Renal cortex interstitium (tissue), 11 donors: ENCODE measurements at regions not wholly inside any gene's neighbourhood (a gene's known extent, or its start where the extent isn't known, plus 50 kb on each side); places are given as distances from the start of the nearest gene placed in this dataset.

Experiments
- DNase-seq, 11 donors: peaks; one replicate each; pipeline ENCODE4 v3.0.0-alpha.2; 2013; ENCODE audit warnings: low read depth in 9 of 11, low spot score in 4 of 11; ENCODE audit errors: extremely low read depth in 1 of 11

DNA sequence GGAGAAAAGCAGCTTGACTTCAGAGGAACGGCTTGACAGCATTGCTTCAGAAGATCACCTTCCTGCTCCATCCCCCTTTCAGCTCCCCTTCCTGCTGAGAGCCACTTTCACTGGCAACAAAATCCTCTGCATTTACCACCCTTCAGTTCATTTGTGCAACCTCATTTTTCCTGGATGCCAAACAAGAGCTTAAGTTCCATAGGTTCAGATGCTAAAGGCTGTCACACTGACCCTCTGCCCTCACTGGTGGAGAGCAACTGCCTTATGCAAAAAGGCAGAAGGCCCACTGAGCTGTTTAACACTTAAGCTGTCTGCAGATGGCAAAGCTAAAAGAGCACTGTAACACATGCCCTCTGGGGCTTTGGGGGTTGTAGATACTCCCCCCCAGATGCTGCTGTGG, 131.2 kb upstream of the SPACA1 start:
- no peak for DNase-seq

DNA sequence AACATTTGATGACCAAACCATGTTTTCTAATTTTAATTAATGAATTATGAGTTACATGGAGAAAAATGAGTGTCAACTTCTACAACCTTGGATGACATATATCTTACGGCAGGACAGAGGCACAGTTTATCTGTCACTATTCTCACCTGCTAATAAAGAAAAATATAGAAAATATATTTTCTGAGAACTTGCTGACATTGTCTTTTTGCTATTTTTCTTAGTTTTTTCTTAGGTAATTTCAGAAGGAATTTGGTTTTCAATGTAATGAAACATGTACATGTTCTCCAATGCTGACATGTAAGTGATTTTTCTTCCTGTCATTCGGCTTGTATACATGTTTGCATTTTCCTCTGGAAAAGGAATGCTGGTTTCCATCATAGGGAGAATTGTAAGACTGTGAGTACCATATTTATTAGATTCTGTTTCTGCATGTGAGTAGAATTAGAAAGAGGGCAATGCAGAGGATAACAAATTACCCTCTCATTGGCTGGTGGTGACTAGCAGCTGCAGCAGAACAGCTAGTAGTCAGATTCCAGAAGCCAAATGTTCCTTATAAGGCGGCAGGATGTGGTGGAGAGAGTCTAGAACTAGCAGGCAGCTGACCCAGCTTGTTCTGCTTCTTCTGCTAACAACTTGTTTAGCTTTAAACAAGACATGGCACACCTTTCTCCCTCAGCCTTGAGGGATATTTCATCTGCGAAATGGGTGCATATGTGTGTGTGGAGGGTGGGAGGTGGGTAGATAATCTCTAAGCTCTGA, 132.8 kb upstream of the SPACA1 start:
- no peak for DNase-seq

DNA sequence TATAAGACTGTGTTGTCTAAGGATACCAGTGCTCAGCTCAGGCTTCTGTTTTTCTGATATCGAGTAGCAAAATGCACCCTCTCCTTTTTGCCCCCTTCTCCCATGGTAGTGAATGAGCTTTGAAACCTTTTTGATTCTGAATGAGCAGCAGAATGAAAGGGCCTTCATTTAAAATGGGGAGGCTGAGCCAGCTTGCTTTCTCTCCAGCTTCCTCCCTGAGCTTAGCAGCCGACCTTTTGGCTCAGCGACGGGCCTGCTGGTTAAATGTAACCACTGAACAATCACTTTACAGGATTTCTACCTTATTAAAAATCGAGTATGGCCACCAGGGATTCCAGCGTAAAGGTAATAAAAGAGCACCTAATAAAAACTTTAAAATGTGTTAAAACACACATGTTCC, 133.7 kb upstream of the SPACA1 start:
- DNase-seq: no peak

DNA sequence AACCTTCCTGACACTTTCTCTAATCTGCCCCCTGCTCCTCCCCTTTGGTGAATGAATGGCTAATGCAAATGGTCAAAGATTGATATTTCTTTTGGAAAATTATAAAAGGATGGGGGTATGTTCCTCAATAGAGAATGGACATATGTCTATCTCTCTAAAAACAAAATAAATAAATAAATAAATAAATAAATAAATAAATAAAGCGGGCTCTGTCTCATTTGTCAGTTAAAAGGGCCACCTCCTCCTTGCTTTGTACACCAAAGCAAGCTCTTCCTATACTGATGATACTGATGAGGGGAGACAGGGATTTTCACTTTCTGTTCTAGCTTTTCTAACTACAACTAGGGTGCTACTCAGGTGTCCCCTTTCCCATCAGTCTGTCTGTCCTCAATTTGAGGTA, 135.5 kb upstream of the SPACA1 start:
- DNase-seq: no peak

DNA sequence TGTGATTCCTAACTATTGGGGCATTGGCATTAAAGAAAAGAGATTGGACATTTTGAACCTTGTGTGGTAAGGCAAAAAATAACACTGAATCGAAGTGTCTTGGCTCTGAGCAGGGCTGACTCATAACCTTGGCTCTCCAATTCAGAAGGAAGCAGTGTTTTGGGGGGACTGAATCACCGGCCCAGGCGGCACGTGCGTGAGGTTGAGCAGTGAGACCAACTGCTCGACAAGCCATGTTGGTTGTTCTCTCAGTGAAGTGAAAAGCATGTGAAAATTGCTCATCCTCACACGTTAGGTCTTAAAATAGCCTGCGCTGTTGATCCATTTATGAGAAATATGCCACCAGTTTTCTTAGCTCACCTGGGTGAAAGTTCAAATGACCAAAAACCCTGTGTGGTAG, 137.8 kb upstream of the SPACA1 start:
- DNase-seq: no peak

DNA sequence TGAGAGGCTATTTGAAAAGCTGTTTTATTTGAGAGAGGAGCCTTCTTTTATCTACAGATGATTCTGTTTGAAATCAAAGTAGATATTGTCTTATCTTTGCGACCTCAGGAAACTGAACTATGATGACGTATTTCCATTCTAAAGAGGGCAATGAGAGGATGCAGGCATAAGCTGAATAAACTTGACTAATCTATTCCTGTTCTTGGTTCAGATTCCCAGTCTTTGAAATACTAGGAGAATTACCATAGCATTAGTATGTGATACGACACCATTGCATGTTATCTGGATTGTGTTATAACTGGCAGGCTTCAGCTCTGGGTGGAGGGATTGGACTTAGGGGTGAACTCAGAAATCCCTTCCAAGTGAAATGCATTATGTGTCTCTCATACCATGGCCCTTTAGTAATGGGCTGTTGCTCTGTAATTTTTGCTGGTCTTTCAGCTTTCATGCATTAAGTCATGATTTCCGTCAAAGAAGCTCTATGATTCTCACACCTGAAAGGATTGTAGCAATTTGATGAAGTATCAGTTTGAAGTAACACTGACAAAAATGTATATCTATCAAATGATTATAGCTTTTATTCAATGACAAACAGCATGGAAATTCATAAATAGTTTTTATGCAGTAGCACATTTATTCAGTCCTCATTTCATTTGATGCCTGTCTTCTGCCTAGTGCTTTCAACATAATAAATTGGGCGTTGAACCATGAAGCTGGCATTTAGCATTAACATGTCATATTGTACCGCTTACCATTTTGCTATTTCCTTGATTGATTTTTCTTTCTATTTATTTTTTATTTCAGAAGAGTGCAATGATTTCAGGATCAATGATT, 138.4 kb upstream of the SPACA1 start:
- DNase-seq: no peak

DNA sequence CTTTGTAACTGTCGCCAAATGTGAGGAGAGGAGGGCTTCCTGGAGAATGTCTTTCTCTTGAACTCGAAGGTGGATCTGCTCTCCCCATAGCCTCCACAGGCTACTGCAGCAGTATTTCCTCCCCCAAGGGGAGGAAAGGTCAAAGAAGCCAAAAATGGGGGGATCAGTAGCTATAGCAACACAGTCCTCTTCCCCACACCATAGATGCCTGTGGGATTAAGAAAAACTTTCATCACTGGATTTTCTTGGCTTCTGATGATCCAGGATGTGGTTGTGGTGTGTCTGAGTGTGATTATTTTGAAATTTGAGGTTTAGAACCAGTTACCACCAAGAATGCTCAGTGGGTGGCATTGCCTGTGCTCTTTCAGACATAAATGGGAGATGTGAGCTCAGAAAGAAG, 140.1 kb upstream of the SPACA1 start:
- no peak for DNase-seq

DNA sequence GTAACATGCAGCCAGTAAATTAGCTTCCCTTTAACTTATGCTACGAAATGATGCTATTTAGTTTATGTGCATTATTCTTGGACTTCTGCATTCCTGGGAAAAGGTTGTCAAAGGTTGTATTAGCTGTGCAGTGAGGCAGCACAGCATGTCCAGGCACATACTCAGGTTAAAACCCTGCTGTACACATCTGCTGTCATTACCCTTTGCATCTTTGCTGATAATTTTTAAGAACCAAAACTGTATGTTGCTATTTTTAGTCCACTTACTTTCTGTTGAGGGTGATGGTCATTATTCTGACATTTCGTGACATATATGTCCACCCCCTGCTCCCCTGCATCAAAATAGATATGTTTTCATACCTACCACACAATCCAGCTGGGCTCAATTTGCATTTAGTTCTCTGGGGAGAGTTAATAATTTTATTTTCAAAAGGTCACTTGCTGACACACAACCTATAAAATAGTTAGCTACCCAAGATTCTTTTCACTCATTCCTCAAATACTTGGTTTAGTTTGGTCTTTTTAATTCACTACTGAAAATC, 142.5 kb upstream of the SPACA1 start:
- no peak for DNase-seq

DNA sequence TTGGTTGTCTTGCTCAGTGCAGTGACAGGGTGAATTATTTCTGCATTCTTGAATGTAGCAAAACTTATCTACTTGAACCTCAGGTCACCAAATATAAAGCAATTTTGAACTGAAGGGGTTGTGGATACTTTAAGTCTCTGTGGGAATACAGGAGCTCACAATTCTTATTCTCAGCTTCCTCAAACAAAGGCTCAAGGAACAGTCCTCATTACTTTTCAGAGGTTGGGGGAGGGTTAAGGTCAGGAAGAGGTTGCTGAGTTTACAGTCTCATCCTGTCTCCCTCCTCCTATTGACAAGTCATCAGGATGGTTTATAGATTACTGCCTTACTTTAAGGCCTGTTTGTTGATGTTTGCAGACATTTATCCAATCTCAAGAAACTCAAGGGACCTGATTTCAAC, 143.6 kb upstream of the SPACA1 start:
- no peak for DNase-seq

DNA sequence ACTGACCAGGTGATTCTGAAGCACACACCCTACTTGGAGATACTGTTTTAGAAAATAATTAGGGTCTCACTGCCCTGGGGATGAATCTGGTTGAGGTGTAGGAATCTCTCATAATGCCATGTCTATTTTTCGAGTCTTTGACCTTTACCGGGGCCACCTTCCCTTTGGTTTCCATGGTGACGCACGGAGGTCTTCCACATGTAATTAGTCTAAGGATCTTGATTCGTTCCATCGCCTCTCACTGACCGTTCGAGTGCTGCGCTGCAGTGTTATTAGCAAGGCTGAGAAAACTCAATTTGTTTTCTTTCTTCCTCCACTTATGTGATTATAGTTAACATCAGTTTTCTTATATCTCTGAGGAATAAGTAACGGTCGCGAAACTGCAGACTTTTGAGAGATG, 144.3 kb upstream of the SPACA1 start:
- DNase-seq: no peak

DNA sequence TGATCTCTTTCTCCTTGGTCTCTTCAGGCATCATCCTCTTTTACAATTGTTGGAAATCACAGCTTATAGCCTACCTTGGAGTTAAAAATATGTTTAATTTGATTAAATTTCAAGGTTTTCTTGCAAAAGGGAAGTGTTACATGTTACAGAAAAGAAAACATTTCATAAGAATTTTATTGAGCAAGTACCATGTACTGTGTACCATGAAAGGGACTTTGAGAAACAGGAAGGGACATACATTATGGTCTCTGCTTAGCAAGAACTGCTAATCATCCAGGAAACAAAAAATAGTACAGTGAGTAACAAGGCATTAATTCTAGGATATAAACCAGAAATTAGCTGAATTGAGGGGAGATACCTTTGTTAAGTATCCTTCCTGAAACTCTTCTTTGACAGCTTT, 145.3 kb upstream of the SPACA1 start:
- no peak for DNase-seq

DNA sequence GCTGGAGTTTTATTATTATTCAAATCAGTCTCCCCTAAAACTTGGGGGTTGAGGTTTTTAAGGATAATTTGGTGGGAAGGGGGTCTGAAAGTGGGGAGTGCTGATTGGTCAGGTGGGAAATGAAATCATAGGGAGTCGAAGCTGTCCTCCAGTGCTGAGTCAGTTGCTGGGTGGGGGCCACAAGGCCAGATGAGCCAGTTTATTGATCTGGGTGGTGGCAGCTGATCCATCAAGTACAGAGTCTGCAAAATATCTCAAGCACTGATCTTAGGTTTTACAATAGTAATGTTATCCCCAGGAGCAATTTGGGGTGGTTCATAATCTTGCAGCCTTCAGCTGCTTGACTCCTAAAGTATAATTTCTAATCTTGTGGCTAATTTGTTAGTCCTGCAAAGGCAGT, 146.0 kb upstream of the SPACA1 start:
- no peak for DNase-seq

DNA sequence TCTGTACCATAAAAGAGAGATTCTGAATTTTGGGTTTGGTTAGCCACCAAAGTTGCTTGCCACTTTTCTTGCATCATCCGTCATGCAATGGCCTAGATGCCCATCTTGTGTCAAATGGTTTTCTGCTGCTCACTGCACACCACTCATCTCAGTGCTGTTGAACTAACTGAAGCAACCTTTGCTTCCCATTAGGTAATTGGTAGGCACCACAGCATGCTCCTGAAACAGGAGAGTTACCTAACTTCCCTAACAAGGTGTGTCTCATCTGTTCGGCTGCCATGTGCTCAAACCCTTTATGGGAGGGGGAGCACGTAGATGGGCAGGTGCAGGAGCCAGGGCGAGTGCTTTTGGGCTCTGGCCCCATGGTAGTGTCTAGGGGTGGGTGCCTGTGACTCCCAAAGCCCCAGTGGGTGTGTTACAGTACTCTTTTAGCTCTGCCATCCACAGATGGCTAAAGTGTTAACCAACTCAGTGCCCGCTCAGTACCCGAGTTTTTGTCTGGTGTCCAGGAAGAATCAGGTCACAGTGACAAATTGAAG, 147.4 kb upstream of the SPACA1 start:
- no peak for DNase-seq

DNA sequence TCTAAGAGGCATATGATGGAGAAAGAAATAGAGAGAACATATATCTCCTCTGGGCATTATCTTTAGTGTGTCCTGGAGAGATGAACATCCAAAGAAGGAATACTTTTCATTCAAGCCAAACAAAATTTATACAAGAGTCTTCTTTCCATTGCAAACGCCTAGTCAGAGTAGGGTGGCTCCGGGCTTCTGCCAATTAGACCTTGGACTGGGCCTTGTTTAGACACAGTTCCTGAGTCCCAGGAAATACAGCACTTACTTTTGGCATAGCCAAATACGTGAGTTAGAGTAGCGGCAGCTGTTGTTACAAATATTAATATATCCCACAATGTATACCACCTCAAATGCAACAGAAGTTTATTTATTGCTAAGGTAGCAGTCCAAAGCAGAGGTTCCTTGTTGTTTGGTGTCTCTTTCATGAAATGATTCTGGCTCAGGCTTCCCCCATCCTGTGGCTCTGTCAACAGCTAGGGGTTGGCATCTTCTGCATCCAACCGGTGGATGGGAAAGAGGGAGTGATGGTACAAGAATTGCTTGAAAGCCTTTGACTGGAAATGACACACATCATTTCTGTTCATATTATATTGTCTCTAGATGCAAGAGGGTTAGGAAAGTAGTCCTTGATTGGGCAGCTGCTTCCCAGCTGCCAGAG, 148.0 kb upstream of the SPACA1 start:
- no peak for DNase-seq

DNA sequence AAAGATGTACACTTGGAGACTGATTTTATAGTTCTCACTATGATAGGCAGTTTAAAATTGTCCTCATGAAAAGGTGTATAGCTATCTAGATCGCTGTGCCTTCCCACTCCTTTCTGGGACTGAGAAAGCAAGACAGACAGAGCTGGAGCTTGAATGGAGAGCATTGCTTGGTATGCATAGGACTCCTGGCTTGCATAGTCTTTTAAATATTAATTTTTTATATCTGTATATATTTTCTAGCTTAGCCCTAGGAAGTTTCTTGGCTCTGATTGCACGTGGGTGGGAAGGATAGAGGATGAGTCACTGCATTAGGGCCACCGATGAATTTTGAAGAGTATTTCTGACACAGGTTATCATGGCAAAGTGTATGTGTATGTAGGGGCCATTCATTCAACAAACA, 150.0 kb upstream of the SPACA1 start:
- DNase-seq: no peak

DNA sequence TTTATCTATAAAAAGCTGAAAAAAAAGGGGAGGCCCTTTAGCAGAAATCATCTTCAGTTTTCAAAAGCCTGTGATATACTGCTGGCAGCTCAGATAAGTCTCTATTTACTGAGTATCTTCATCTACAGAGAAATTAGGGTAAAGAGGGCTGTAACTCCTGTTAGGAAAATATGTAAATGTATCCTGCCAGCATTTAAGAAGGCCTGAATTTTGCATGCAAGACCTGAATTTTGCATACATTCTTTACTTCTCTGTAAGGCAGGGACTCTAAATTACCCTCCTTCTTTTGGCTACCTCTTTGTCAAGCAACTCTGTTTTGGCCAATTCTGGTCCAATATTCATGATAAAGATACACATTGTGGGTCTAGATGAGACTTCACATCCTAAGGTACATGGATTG, 150.6 kb upstream of the SPACA1 start:
- DNase-seq: no peak

DNA sequence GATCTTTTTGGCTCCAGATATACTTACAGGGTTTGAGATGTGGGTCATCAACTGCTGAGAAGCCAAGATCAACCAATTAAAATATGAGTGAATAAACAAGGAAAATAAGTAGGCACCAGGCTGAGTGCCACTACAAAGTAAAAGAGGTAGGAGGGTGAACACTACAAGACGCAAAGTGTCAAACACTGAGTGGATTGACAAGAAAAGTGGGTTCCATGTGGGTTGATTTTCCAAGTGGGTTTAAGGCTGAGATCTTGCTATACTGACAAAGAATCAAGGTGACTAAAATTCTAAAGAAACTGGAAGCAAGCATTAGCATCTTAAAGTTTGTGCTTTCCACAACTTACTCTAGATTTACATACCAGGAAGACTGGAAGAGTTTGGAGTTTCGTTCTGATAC, 160.4 kb upstream of the SPACA1 start:
- DNase-seq: no peak

DNA sequence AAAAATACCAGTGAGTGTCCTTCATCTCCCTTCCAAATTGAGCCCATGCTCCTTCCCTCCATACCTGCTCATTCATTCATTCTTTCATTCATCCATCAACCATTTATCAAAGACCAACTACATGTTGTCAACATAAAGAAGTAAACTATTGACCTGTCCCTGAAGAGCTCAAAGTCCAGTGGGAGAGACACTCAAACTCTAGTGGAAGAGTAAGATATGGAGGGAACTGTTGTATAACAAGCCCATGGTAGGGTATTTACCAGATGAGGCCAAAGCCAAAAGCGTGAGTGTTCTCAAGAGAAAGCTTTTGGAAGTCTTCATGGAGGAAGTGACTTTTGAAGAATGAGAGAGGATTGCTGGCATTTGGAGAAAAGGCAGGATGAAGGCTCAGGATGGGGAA, 163.4 kb upstream of the SPACA1 start:
- DNase-seq: no peak

DNA sequence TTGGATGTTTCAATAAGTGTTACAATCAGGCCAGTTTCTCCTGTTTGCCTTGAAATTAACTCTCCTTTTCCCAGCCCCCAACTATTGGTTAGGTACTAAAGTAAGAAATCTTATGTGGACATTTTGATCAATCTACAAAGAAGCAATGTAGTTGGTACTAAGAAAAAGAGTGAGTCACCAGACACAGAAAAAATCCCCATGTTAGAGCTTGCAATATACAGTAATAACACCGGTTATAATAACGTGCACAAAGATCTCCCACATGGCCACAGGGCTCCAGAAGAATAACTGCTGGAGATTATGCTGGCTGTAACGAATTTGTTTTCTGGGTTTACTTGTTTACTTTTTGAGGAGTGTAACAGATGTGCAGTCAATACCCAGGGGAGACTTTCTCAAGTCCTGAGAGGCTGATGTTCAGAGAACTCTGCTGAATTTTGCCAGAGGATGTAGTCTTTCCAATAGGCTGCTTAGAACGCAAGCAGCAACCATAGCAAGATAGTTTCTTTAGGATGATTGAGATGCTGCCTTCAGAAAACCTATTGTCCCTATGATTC, 166.2 kb upstream of the SPACA1 start:
- DNase-seq: no peak
